ENCODE measurements at regions not wholly inside any gene's neighbourhood (a gene's known extent, or its start where the extent isn't known, plus 50 kb on each side); places are given as distances from the start of the nearest gene placed in this dataset.

GRCh38 chr7:17242504-17242903 is 55.9 kb upstream of the AHR start:
- no peak for DNase-seq

GRCh38 chr7:17244786-17245185 is 53.7 kb upstream of the AHR start:
- no peak for DNase-seq

GRCh38 chr7:17247357-17247756 is 51.1 kb upstream of the AHR start:
- DNase-seq: no peak

- DNase-seq: no peak
Measured at GRCh38 chr7:17248527-17248926, 49.9 kb upstream of the AHR start.
